HG03139 (cell line): ENCODE measurements at regions not wholly inside any gene's neighbourhood (a gene's known extent, or its start where the extent isn't known, plus 50 kb on each side); places are given as distances from the start of the nearest gene placed in this dataset.

ENCODE experiments used
- ATAC-seq: cut with Tn5 transposase; IDR thresholded peaks from one replicate; pipeline ENCODE4 v1.9.1; 2021; ENCODE audit not compliant: unreplicated experiment

DNA sequence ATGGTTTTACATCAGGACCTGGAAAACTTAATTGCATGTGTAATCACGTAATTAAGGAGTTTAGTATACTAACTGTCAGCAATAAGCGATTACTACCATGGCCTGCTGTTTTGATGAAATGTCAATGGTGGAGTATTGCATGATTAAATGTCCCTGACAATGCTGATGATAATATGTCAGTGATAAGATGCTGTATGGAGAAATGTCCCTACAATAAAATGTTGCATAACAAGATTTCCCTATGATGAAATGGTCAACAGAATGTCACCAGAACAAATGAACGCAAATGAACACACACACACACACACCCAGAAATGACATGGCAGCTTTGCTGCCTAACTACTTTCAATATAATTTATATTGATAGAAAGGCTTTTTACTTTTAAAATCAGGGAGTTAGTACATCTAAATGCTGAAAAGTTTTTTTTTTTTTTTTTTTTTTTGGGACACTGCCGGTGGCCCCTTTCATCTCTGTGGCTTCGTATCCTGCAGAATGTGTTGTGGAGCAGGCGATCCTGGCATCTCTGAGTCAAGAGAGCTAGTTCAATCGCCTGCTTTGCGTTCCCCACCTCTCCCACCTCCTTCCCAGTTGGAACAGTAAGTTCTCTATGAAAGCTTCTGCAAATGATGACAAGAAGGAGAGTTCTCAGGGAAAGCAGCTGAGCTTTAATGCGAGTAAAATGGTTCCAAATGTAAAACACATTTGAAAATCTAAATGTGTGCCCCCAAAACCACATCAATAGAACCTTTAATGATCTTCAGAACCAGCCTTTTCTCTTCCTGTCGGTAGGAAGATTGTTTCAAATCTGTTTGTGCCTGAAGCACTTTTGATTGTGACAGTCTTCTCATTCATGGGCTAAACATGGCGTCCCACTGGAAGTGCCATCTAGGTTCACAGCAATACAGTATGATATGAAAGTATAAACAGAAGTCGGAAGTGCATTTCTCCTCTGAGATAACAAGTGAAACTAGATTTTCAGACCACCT lies 170.1 kb upstream of the GBE1 start:
- ATAC-seq: no peak

GRCh38 chr3:81929697-81930096 lies 168.3 kb upstream of the GBE1 start:
- no peak for ATAC-seq

DNA sequence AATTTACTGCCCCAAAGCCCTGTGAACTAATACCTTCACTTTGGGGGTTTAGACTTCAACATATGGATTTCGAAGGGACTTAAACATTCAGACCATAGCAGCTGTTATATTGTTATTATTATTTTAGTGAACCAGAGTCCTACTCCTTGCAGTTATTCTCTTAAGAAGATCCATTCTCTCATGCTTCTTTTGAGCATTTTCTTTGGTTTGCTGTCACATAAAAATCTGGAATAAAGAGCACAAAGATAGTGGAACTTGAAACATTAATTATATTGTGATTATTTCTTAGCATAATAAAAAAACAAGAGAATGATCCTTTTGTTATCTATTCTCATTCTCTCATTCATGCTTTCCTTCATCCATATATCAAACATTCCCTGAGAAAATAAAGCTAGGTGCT lies 166.4 kb upstream of the GBE1 start:
- ATAC-seq: no peak

DNA sequence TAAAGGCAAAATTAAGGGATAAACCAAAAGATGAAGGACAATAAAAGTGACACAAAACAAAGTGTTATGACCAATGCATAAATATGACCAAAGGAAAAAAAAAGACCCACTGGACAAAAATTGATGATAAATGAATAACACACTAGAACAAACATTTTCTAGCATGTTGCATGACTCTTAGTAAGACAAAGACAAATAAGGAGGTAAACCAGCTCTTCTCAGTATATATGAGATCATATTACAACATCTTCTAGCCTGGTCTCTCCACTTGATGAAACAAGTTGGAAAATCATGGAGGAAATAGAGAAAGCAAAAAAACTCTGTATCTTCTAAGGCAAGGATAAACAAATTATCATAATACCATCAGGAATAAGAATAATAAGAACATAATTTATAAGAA lies 163.9 kb upstream of the GBE1 start:
- ATAC-seq: no peak

DNA sequence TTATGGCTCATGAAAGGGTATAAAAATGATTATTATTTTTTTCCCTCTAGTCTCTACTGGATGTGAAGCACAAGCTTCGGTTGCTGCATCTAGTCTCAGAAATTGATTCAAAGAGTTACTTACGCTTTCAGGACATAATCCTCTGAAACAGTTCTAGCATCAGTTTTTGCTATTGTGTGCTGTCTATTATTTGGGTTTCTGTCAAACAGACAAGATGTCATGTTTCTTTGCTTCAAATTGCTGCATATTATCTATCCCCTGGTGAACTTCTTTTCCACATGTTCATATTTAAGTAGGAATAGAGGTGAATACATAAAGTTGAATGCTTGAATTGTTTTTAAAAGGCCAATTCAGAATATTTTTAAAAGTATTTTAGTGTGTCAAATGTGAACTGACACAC lies 161.6 kb upstream of the GBE1 start:
- no peak for ATAC-seq

- ATAC-seq: no peak
These were observed 161.0 kb upstream of the GBE1 start for GRCh38 chr3:81922404-81922803.

- no peak for ATAC-seq
These were observed 159.4 kb upstream of the GBE1 start for GRCh38 chr3:81920816-81921215.

DNA sequence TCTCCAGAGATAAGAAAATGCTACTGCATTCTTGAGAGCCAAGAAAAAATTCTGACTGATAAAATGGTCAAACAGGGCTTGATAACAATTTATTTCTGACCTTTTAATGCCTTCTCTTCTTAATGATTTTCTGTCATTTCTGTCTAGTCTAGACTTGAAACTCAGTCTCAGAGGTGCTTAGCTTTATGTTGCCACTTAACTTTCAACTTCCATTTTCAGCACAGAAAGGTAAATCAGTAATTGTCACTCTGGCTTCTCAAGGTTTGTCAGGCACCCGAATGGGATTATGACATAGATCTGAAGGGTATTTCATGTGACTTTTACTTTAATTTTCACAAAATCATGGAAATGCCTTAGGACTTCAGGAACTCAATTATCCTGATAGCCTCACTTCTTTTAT lies 155.4 kb upstream of the GBE1 start:
- no peak for ATAC-seq

GRCh38 chr3:81913886-81914663 lies 152.6 kb upstream of the GBE1 start:
- ATAC-seq: no peak

GRCh38 chr3:81911221-81911620 lies 149.8 kb upstream of the GBE1 start:
- no peak for ATAC-seq

DNA sequence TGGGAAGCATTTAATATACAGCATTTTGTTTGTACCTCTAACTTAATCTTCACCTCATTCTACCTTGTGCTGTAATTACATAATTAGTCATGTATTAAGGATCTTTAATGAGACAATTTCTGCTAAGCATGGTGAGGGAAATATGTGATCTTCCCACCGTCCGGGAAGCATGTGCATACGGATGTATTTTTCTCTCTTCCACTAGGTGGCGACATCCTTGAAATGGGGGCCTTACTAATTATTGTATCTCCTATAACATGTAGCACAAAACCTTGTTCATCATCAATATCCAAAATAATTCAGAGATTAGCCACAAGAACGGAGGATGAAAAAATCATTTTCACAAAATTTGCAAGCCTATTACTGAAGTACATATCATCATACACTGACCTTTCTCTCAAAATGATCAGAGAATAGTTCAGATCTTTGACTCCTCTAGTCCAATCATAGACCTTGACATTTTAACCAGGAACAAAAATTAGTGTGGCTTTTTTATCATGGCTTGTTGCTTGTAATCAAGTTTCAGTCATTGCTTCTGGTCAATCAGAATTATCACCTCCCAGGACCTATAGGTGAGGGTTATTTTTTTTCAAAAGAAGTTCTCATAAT lies 148.9 kb upstream of the GBE1 start:
- no peak for ATAC-seq

- ATAC-seq: no peak
These were observed 148.4 kb upstream of the GBE1 start for GRCh38 chr3:81909796-81910195.

GRCh38 chr3:81908561-81908960 lies 147.1 kb upstream of the GBE1 start:
- ATAC-seq: no peak

DNA sequence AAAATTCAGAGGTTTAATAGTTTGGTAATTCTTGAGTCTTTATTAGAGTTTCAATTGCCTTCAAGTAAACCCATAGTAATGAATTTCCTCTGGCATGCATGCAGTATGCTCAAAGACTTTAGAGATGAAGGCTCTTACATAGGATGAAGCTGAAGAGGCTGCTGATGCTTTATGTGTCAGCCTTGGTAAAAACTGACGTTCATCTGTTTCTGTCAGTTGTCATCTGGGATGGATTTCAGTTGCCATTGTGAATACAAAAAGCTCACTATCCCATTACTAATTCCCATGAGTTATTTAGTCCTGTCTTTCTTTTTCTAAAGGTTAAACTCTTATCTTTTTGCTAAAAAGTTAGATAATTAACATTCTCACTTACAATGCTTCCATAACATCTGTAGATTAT lies 136.9 kb upstream of the GBE1 start:
- ATAC-seq: no peak

DNA sequence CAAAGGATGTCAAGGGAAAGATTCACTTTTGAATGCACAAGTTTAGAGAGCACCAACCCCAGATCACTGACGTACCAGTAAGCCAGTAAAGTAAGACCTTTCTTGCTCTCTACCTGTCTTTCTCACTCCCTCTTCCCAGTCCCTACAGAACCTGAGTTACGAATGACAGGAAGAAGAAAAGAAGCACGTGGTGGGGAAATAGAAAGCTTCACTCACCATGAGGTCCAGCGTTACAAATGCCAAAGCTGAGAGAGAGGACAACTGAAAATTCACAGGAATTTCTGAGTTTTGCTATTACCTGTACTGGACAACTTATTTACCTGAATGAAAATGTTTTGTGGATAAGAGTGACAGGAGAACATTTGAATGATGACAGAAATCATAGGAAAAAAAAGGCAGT lies 133.2 kb upstream of the GBE1 start:
- ATAC-seq: no peak

DNA sequence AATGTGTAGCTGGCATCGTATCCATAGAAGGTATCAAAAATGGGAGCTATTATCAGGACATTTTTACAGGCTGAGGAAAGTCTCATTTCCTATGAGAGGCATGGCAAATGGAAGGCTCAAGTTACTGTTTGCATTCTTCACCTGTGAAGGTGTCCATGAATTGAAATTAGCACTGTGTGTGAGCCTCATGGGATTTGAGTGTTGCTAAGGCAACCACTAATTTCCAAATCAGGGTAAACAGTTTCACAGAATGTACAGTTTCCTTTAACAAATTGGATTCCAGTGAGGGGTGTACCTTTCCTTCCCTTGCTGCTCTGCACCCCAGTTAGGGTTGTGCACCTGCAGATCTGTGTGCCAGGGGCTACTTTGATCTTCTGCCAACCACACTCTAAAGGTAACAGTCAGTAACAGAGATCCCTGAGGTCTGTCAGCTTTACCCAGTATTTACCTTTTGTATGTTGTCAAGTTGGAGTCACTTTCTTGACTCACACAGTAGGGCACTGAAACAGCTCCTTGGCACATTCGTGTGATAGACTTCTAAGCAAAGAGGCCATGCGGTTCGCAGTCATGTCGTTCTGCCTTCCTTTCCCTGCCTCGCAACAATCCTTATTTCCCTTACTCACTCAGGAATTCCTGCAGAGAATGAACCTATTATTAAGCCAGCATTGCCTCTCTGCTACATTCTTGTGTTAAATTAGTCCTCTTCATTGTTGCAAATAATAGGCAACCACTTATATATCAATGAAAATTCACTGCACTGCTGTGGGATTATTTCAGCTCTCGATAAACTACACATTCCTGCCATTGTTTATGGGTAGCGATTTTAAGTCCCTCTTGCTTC lies 129.8 kb upstream of the GBE1 start:
- ATAC-seq: no peak

- no peak for ATAC-seq
These were observed 127.6 kb upstream of the GBE1 start for GRCh38 chr3:81888914-81889557.

DNA sequence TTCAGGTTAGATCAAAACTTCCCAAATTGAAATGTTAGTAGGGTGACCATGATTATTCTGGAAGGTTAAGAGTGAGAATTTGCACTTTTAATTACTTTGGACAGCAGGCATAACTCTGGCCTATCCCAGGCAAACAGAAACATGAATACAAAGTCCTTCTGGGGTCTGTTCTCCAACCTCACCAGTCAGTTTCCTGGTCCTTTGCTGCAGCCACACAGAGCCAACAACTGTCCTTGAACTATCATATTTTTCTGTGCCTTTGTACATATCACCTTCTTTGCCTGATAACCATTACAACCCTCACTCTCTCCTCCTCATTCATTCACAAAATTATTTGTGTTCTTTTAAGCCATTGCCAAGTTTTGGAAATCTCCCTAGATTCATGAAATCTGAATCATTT lies 126.0 kb upstream of the GBE1 start:
- no peak for ATAC-seq

- no peak for ATAC-seq
These were observed 124.6 kb upstream of the GBE1 start for GRCh38 chr3:81886081-81886480.

- ATAC-seq: no peak
These were observed 123.3 kb upstream of the GBE1 start for GRCh38 chr3:81884791-81885190.
